ENCODE measurements at regions not wholly inside any gene's neighbourhood (a gene's known extent, or its start where the extent isn't known, plus 50 kb on each side); places are given as distances from the start of the nearest gene placed in this dataset.

DNA sequence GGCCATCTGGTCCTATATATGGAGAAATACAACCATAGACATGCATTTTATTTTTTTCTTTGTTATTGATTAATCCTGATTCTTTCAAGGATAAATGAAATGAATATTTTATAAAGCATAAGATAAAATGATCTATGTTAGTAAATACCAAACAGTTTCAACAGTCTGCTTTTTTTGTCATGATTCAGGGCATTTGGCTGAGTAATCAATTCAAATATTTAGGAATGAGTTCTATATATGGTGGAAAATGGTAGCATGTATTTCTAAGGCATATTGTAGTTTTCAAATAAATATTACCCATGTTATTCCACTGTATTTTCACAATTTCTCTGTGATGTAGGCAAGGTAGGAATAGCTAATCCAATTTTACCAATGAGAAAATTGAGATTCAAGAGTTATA lies 287.5 kb upstream of the FKBP1C start:
- no peaks in the 10 kb centered on the region for H3K36me3 ChIP-seq (ENCODE audit: insufficient read depth, low read length)
- H3K9me3 ChIP-seq (ENCODE audit: insufficient read depth, low read depth, low read length): no peaks in the 10 kb centered on the region
- no peaks in the 10 kb centered on the region for H3K4me1 ChIP-seq (ENCODE audit: insufficient read depth, low read length, poor library complexity, severe bottlenecking)
- no peaks in the 10 kb centered on the region for H3K79me2 ChIP-seq (ENCODE audit: insufficient read depth, low read length)
- H4K20me1 ChIP-seq (ENCODE audit: insufficient read depth, low read length, poor library complexity, severe bottlenecking): no peaks in the 10 kb centered on the region
- no peak overlapping the region for H2AFZ ChIP-seq (ENCODE audit: low read length)
- no peaks in the 10 kb centered on the region for H3K27me3 ChIP-seq (ENCODE audit: insufficient read depth, low read length, poor library complexity, severe bottlenecking)
- no peak overlapping the region for H3K4me2 ChIP-seq (ENCODE audit: low read depth, low read length, poor library complexity, severe bottlenecking)
- no peak overlapping the region for H3K4me3 ChIP-seq (ENCODE audit: low read length, poor library complexity, severe bottlenecking)
- no peak for TF ChIP-seq EZH2phosphoT487 (IDR thresholded peaks at IDR 0.05; ENCODE audit: borderline replicate concordance)
- TF ChIP-seq, protein P1, sequence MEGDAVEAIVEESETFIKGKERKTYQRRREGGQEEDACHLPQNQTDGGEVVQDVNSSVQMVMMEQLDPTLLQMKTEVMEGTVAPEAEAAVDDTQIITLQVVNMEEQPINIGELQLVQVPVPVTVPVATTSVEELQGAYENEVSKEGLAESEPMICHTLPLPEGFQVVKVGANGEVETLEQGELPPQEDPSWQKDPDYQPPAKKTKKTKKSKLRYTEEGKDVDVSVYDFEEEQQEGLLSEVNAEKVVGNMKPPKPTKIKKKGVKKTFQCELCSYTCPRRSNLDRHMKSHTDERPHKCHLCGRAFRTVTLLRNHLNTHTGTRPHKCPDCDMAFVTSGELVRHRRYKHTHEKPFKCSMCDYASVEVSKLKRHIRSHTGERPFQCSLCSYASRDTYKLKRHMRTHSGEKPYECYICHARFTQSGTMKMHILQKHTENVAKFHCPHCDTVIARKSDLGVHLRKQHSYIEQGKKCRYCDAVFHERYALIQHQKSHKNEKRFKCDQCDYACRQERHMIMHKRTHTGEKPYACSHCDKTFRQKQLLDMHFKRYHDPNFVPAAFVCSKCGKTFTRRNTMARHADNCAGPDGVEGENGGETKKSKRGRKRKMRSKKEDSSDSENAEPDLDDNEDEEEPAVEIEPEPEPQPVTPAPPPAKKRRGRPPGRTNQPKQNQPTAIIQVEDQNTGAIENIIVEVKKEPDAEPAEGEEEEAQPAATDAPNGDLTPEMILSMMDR (conservative IDR thresholded peaks at IDR 0.05; ENCODE audit: low read length): no peak
- H3K9ac ChIP-seq (ENCODE audit: low read depth, low read length, poor library complexity, severe bottlenecking): no peak overlapping the region
- no peaks in the 10 kb centered on the region for H3F3A ChIP-seq (ENCODE audit: low read depth)
- no peaks in the 10 kb centered on the region for H3K9me2 ChIP-seq (replicated peaks; ENCODE audit: low read depth, low read length)

GRCh38 chr6:62940848-62941247 lies 270.4 kb upstream of the FKBP1C start:
- Histone ChIP-seq H4K20me1 (ENCODE audit: insufficient read depth, low read length, poor library complexity, severe bottlenecking) (no peaks in the 10 kb centered on the region), H2AFZ (ENCODE audit: low read length) (no peak overlapping the region), H3K27me3 (ENCODE audit: insufficient read depth, low read length, poor library complexity, severe bottlenecking) (no peaks in the 10 kb centered on the region), H3K4me3 (ENCODE audit: low read length, poor library complexity, severe bottlenecking) (no peak overlapping the region), H3F3A (ENCODE audit: low read depth) (no peaks in the 10 kb centered on the region), H3K79me2 (ENCODE audit: insufficient read depth, low read length) (no peaks in the 10 kb centered on the region), H3K9me2 (replicated peaks; ENCODE audit: low read depth, low read length) (no peaks in the 10 kb centered on the region), H3K9ac (ENCODE audit: low read depth, low read length, poor library complexity, severe bottlenecking) (no peak overlapping the region), H3K9me3 (ENCODE audit: insufficient read depth, low read depth, low read length) (no peaks in the 10 kb centered on the region), H3K36me3 (ENCODE audit: insufficient read depth, low read length) (no peaks in the 10 kb centered on the region), H3K4me1 (ENCODE audit: insufficient read depth, low read length, poor library complexity, severe bottlenecking) (no peaks in the 10 kb centered on the region), H3K4me2 (ENCODE audit: low read depth, low read length, poor library complexity, severe bottlenecking) (no peak overlapping the region)
- TF ChIP-seq, protein P1 (conservative IDR thresholded peaks at IDR 0.05; ENCODE audit: low read length): no peak
- TF ChIP-seq EZH2phosphoT487 (IDR thresholded peaks at IDR 0.05; ENCODE audit: borderline replicate concordance): no peak

DNA sequence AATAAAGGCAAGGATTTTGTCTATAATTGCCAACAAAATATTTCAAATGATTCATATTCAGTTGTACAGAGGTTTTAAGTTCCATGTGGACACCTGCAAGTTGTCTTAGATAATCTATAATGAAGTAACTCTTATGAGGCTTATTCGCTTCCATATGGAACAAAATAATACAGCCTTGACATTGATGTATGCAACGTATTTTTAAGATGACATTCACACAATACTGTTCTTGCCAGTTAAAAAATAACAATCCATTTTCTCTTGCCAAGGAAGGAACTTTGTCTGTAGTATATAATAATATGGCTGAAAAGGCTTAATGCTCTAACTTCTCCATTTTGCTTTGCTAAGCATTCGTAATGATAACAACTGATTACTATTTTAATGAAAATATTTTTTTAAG lies 269.3 kb upstream of the FKBP1C start:
- Histone ChIP-seq H3K4me2 (ENCODE audit: low read depth, low read length, poor library complexity, severe bottlenecking) (no peak overlapping the region), H3K79me2 (ENCODE audit: insufficient read depth, low read length) (no peaks in the 10 kb centered on the region), H3K9me3 (ENCODE audit: insufficient read depth, low read depth, low read length) (no peaks in the 10 kb centered on the region), H3K4me3 (ENCODE audit: low read length, poor library complexity, severe bottlenecking) (no peak overlapping the region), H3K9ac (ENCODE audit: low read depth, low read length, poor library complexity, severe bottlenecking) (no peak overlapping the region), H3K27me3 (ENCODE audit: insufficient read depth, low read length, poor library complexity, severe bottlenecking) (no peaks in the 10 kb centered on the region), H4K20me1 (ENCODE audit: insufficient read depth, low read length, poor library complexity, severe bottlenecking) (no peaks in the 10 kb centered on the region), H3K36me3 (ENCODE audit: insufficient read depth, low read length) (no peaks in the 10 kb centered on the region), H3K4me1 (ENCODE audit: insufficient read depth, low read length, poor library complexity, severe bottlenecking) (no peaks in the 10 kb centered on the region), H3K9me2 (replicated peaks; ENCODE audit: low read depth, low read length) (no peaks in the 10 kb centered on the region), H3F3A (ENCODE audit: low read depth) (no peaks in the 10 kb centered on the region), H2AFZ (ENCODE audit: low read length) (no peak overlapping the region)
- TF ChIP-seq, protein P1 (conservative IDR thresholded peaks at IDR 0.05; ENCODE audit: low read length): no peak
- TF ChIP-seq EZH2phosphoT487 (IDR thresholded peaks at IDR 0.05; ENCODE audit: borderline replicate concordance): no peak
